Activated B cell treated with CpG ODN at 0.5 μM for 24 hours (primary cell): ENCODE measurements at regions not wholly inside any gene's neighbourhood (a gene's known extent, or its start where the extent isn't known, plus 50 kb on each side); places are given as distances from the start of the nearest gene placed in this dataset.

Experiments
- ATAC-seq: fragments of 200-7000 bp; cut with Tn5 transposase; one replicate; pipeline ENCODE4 v1.10.0; 2021; ENCODE audit warnings: low read depth, mild to moderate bottlenecking, moderate library complexity
- CTCF ChIA-PET: fragments of 350-600 bp; sonication (Branson Sonifier 250); formaldehyde crosslinking; loops from one replicate; lab custom pipeline; 2021; ENCODE audit warnings: antibody characterized with exemption; lab: Charles Lee
- POLR2A ChIA-PET: fragments of 350-600 bp; sonication (Branson Sonifier 250); formaldehyde crosslinking; loops from one replicate; lab custom pipeline; 2021; ENCODE audit warnings: antibody characterized with exemption; lab: Charles Lee
- DNase-seq: peaks from one replicate; pipeline ENCODE4 v3.0.0; 2022
- H3K27ac Mint-ChIP-seq: one replicate; pipeline ENCODE4 v1.8.0; 2020; ENCODE audit warnings: mixed read lengths
- H3K27me3 Mint-ChIP-seq: one replicate; pipeline ENCODE4 v1.8.0; 2021; ENCODE audit warnings: mixed read lengths
- H3K36me3 Mint-ChIP-seq: one replicate; pipeline ENCODE4 v1.8.0; 2021; ENCODE audit warnings: low read depth, mixed read lengths
- H3K4me1 Mint-ChIP-seq: one replicate; pipeline ENCODE4 v1.8.0; 2021; ENCODE audit warnings: mixed read lengths
- H3K4me3 Mint-ChIP-seq: one replicate; pipeline ENCODE4 v1.8.0; 2020; ENCODE audit warnings: mild to moderate bottlenecking, mixed read lengths
- H3K9me3 Mint-ChIP-seq: one replicate; pipeline ENCODE4 v1.8.0; 2020; ENCODE audit warnings: mixed read lengths
- CTCF ChIP-seq: fragments of 200-600 bp; IDR thresholded peaks from one replicate; pipeline ENCODE4 v1.8.0; 2022; ENCODE audit warnings: antibody characterized with exemption, mild to moderate bottlenecking
- intact Hi-C: fragments of 100-400 bp; cut with micrococcal nuclease; formaldehyde crosslinking; loops from one replicate; pipeline ENCODE4 v1.15.1; 2024

- POLR2A ChIA-PET, result no interaction called here
- no peak for TF ChIP-seq CTCF
- intact Hi-C loops, result no loop called here
- H3K4me3 Mint-ChIP-seq, result no peak overlapping the region
- H3K27ac Mint-ChIP-seq, result no peak overlapping the region
- H3K36me3 Mint-ChIP-seq, result no peaks in the 10 kb centered on the region
- DNase-seq, result no peak
- H3K9me3 Mint-ChIP-seq, result no peaks in the 10 kb centered on the region
- no peaks in the 10 kb centered on the region for H3K27me3 Mint-ChIP-seq
- no peaks in the 10 kb centered on the region for H3K4me1 Mint-ChIP-seq
- CTCF ChIA-PET, result no interaction called here
- ATAC-seq, result no peak
These were observed 182.1 kb downstream of the RFC3 start for GRCh38 chr13:33999811-34000605.

- TF ChIP-seq CTCF, result no peak
- Mint-ChIP-seq H3K27me3 (no peaks in the 10 kb centered on the region), H3K4me3 (no peak overlapping the region), H3K4me1 (no peaks in the 10 kb centered on the region), H3K9me3 (no peaks in the 10 kb centered on the region), H3K27ac (no peak overlapping the region), H3K36me3 (no peaks in the 10 kb centered on the region)
- ChIA-PET CTCF (no interaction called here), POLR2A (no interaction called here)
- intact Hi-C loops, result no loop called here
- no peak for ATAC-seq
- DNase-seq, result no peak
These were observed 183.0 kb downstream of the RFC3 start for GRCh38 chr13:34000955-34001354.

- intact Hi-C loops, result no loop called here
- no peak for TF ChIP-seq CTCF
- H3K27me3 Mint-ChIP-seq, result no peaks in the 10 kb centered on the region
- H3K4me1 Mint-ChIP-seq, result no peaks in the 10 kb centered on the region
- no peak overlapping the region for H3K27ac Mint-ChIP-seq
- POLR2A ChIA-PET, result no interaction called here
- CTCF ChIA-PET, result no interaction called here
- DNase-seq, result no peak
- H3K36me3 Mint-ChIP-seq, result no peaks in the 10 kb centered on the region
- no peak overlapping the region for H3K4me3 Mint-ChIP-seq
- no peak for ATAC-seq
- H3K9me3 Mint-ChIP-seq, result no peaks in the 10 kb centered on the region
These were observed 183.4 kb downstream of the RFC3 start for GRCh38 chr13:34001389-34001788.

GRCh38 chr13:34002141-34002540, 184.2 kb downstream of the RFC3 start:
- H3K4me1 Mint-ChIP-seq, result no peaks in the 10 kb centered on the region
- no peak for TF ChIP-seq CTCF
- no peak overlapping the region for H3K27ac Mint-ChIP-seq
- no peak overlapping the region for H3K4me3 Mint-ChIP-seq
- DNase-seq, result no peak
- ChIA-PET POLR2A (no interaction called here), CTCF (no interaction called here)
- intact Hi-C loops, result no loop called here
- H3K9me3 Mint-ChIP-seq, result no peaks in the 10 kb centered on the region
- no peaks in the 10 kb centered on the region for H3K36me3 Mint-ChIP-seq
- no peaks in the 10 kb centered on the region for H3K27me3 Mint-ChIP-seq
- no peak for ATAC-seq

- ATAC-seq (no peak), DNase-seq (no peak)
- H3K9me3 Mint-ChIP-seq, result no peaks in the 10 kb centered on the region
- H3K36me3 Mint-ChIP-seq, result no peaks in the 10 kb centered on the region
- intact Hi-C loops, result no loop called here
- no peaks in the 10 kb centered on the region for H3K27me3 Mint-ChIP-seq
- H3K27ac Mint-ChIP-seq, result no peak overlapping the region
- H3K4me1 Mint-ChIP-seq, result no peaks in the 10 kb centered on the region
- ChIA-PET POLR2A (no interaction called here), CTCF (no interaction called here)
- TF ChIP-seq CTCF, result no peak
- H3K4me3 Mint-ChIP-seq, result no peak overlapping the region
These were observed 185.0 kb downstream of the RFC3 start for GRCh38 chr13:34002924-34003323.
